ENCODE measurements at regions not wholly inside any gene's neighbourhood (a gene's known extent, or its start where the extent isn't known, plus 50 kb on each side); places are given as distances from the start of the nearest gene placed in this dataset.

GRCh38 chr4:144456196-144456595 lies 189.8 kb upstream of the HHIP start:
- Mint-ChIP-seq H3K4me3 (no peak overlapping the region), H3K27me3 (ENCODE audit: insufficient read depth, low read depth) (no peaks in the 10 kb centered on the region), H3K36me3 (no peaks in the 10 kb centered on the region), H3K9me3 (no peaks in the 10 kb centered on the region), H3K27ac (no peak overlapping the region), H3K4me1 (no peaks in the 10 kb centered on the region)
- Histone ChIP-seq H3K27ac (no peak overlapping the region), H3K79me2 (ENCODE audit: low read depth) (no peaks in the 10 kb centered on the region), H3F3A (ENCODE audit: low read depth) (no peaks in the 10 kb centered on the region), H3K27me3 (no peaks in the 10 kb centered on the region), H3K4me3 (no peak overlapping the region), H3K9ac (no peak overlapping the region), H3K4me2 (no peak overlapping the region), H3K36me3 (no peaks in the 10 kb centered on the region), H3K9me3 (ENCODE audit: low read depth) (no peaks in the 10 kb centered on the region), H4K20me1 (ENCODE audit: low read depth) (no peaks in the 10 kb centered on the region), H3K4me1 (peaks cover 6% of the 10 kb centered on the region), H2AFZ (replicated peaks) (no peak overlapping the region)
- no peak for DNase-seq (ENCODE audit: low spot score)
- TF ChIP-seq, protein P1, sequence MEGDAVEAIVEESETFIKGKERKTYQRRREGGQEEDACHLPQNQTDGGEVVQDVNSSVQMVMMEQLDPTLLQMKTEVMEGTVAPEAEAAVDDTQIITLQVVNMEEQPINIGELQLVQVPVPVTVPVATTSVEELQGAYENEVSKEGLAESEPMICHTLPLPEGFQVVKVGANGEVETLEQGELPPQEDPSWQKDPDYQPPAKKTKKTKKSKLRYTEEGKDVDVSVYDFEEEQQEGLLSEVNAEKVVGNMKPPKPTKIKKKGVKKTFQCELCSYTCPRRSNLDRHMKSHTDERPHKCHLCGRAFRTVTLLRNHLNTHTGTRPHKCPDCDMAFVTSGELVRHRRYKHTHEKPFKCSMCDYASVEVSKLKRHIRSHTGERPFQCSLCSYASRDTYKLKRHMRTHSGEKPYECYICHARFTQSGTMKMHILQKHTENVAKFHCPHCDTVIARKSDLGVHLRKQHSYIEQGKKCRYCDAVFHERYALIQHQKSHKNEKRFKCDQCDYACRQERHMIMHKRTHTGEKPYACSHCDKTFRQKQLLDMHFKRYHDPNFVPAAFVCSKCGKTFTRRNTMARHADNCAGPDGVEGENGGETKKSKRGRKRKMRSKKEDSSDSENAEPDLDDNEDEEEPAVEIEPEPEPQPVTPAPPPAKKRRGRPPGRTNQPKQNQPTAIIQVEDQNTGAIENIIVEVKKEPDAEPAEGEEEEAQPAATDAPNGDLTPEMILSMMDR (IDR thresholded peaks at IDR 0.05) = no peak
- TF ChIP-seq EZH2 (IDR thresholded peaks at IDR 0.05) (no peak), EZH2phosphoT487 (IDR thresholded peaks at IDR 0.05) (no peak)

GRCh38 chr4:144461906-144462305 lies 184.1 kb upstream of the HHIP start:
- TF ChIP-seq EZH2phosphoT487 (IDR thresholded peaks at IDR 0.05) (no peak), EZH2 (IDR thresholded peaks at IDR 0.05) (no peak)
- TF ChIP-seq, protein P1 (IDR thresholded peaks at IDR 0.05) = no peak
- no peak overlapping the region for H3K27ac Mint-ChIP-seq
- no peak overlapping the region for H3K4me2 ChIP-seq
- H4K20me1 ChIP-seq (ENCODE audit: low read depth) = no peaks in the 10 kb centered on the region
- no peaks in the 10 kb centered on the region for H3K79me2 ChIP-seq (ENCODE audit: low read depth)
- H3K9me3 Mint-ChIP-seq = no peaks in the 10 kb centered on the region
- H3K9ac ChIP-seq = no peak overlapping the region
- H3K4me3 Mint-ChIP-seq = no peak overlapping the region
- H3K36me3 ChIP-seq = no peaks in the 10 kb centered on the region
- no peak overlapping the region for H2AFZ ChIP-seq (replicated peaks)
- peaks cover 15% of the 10 kb centered on the region for H3K4me1 ChIP-seq
- H3K4me1 Mint-ChIP-seq = no peaks in the 10 kb centered on the region
- DNase-seq (ENCODE audit: low spot score) = peak; percentile 18
- no peaks in the 10 kb centered on the region for H3K27me3 ChIP-seq
- H3K4me3 ChIP-seq = no peak overlapping the region
- H3K36me3 Mint-ChIP-seq = no peaks in the 10 kb centered on the region
- H3K9me3 ChIP-seq (ENCODE audit: low read depth) = no peaks in the 10 kb centered on the region
- H3F3A ChIP-seq (ENCODE audit: low read depth) = no peaks in the 10 kb centered on the region
- H3K27me3 Mint-ChIP-seq (ENCODE audit: insufficient read depth, low read depth) = no peaks in the 10 kb centered on the region
- no peak overlapping the region for H3K27ac ChIP-seq

- Mint-ChIP-seq H3K4me1 (no peaks in the 10 kb centered on the region), H3K36me3 (no peaks in the 10 kb centered on the region), H3K4me3 (no peak overlapping the region), H3K9me3 (no peaks in the 10 kb centered on the region), H3K27me3 (ENCODE audit: insufficient read depth, low read depth) (no peaks in the 10 kb centered on the region), H3K27ac (no peak overlapping the region)
- H3K4me3 ChIP-seq = no peak overlapping the region
- no peak overlapping the region for H2AFZ ChIP-seq (replicated peaks)
- H3K4me2 ChIP-seq = no peak overlapping the region
- H3K9ac ChIP-seq = no peak overlapping the region
- TF ChIP-seq EZH2 (IDR thresholded peaks at IDR 0.05) (no peak), EZH2phosphoT487 (IDR thresholded peaks at IDR 0.05) (no peak)
- TF ChIP-seq, protein P1 (IDR thresholded peaks at IDR 0.05) = no peak
- DNase-seq (ENCODE audit: low spot score) = no peak
- no peaks in the 10 kb centered on the region for H4K20me1 ChIP-seq (ENCODE audit: low read depth)
- no peaks in the 10 kb centered on the region for H3K79me2 ChIP-seq (ENCODE audit: low read depth)
- no peaks in the 10 kb centered on the region for H3K27me3 ChIP-seq
- no peaks in the 10 kb centered on the region for H3K36me3 ChIP-seq
- no peaks in the 10 kb centered on the region for H3K9me3 ChIP-seq (ENCODE audit: low read depth)
- H3F3A ChIP-seq (ENCODE audit: low read depth) = no peaks in the 10 kb centered on the region
- H3K27ac ChIP-seq = no peak overlapping the region
- H3K4me1 ChIP-seq = peaks cover 15% of the 10 kb centered on the region
These were observed 182.7 kb upstream of the HHIP start for GRCh38 chr4:144463236-144463635.
